ENCODE measurements at regions not wholly inside any gene's neighbourhood (a gene's known extent, or its start where the extent isn't known, plus 50 kb on each side); places are given as distances from the start of the nearest gene placed in this dataset.

DNA sequence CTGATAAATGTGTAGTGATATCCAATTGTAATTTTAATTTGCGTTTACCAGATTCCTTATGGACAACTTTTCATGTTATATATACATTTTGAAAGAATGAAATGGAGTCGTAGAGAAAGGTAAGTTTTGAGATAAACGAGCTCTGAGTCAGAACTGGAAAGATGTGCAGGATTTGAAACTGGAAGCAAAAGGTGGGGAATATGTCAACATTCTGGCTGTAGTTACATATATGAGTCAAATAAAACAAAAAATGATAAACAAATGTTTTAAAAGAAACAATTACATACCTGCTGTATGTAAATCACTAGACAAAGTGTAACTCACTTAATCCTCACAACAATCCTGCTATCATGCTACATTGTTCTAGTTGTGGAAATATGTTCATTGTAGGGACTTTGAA, 84.0 kb downstream of the LPAR4 start:
- Mint-ChIP-seq H3K4me1 (no peaks in the 10 kb centered on the region), H3K27ac (no peak overlapping the region), H3K27me3 (ENCODE audit: low read depth) (no peaks in the 10 kb centered on the region), H3K9me3 (peaks cover 48 to 56% of the 10 kb centered on the region in 2 experiments), H3K4me3 (no peak overlapping the region), H3K36me3 (ENCODE audit: insufficient read depth in 1 of 3, low read depth in 3 of 3) (no peaks in the 10 kb centered on the region; a peak in 1 of 7 replicates)
- Histone ChIP-seq H4K20me1 (ENCODE audit: control insufficient read depth, insufficient read depth, insufficient read length) (no peaks in the 10 kb centered on the region), H3K56ac (ENCODE audit: insufficient read length, low read depth, low read length) (no peak overlapping the region), H4K91ac (ENCODE audit: insufficient read length, low read depth, low read length) (no peak overlapping the region), H3K4me1 (ENCODE audit: insufficient read depth, low read length) (no peaks in the 10 kb centered on the region), H3K23ac (ENCODE audit: insufficient read length, low read depth, low read length) (no peak overlapping the region), H3K18ac (ENCODE audit: insufficient read length, low read depth, low read length) (no peak overlapping the region), H3T11ph (ENCODE audit: low read length) (no peak overlapping the region), H3K23me2 (ENCODE audit: insufficient read length, low read depth, low read length, poor library complexity, severe bottlenecking) (no peaks in the 10 kb centered on the region), H3K27ac (ENCODE audit: insufficient read length, low read depth, low read length) (no peak overlapping the region), H4K8ac (replicated peaks; ENCODE audit: insufficient read length, low read depth, low read length) (no peak overlapping the region), H3K4ac (ENCODE audit: low read depth, low read length) (no peak overlapping the region), H2BK15ac (ENCODE audit: low read depth, low read length) (no peak overlapping the region), H3K79me2 (ENCODE audit: insufficient read depth, low read length) (no peaks in the 10 kb centered on the region), H2BK120ac (ENCODE audit: low read depth, low read length, poor library complexity, severe bottlenecking) (no peak overlapping the region), H3K14ac (ENCODE audit: insufficient read depth, low read length) (no peak overlapping the region), H2BK12ac (ENCODE audit: insufficient read length, low read depth, low read length) (no peak overlapping the region), H3K9me3 (ENCODE audit: control insufficient read depth, low read depth, low read length) (peaks cover 5% of the 10 kb centered on the region), H3K79me1 (ENCODE audit: insufficient read depth, low read depth, low read length, poor library complexity, severe bottlenecking) (no peaks in the 10 kb centered on the region), H2BK20ac (ENCODE audit: low read depth, low read length, poor library complexity, severe bottlenecking) (no peak overlapping the region), H2AFZ (ENCODE audit: low read length) (no peak overlapping the region), H3K4me2 (ENCODE audit: insufficient read depth, insufficient read length, low read length) (no peak overlapping the region), H2BK5ac (ENCODE audit: insufficient read length, low read length) (no peak overlapping the region), H4K5ac (ENCODE audit: insufficient read length, low read depth, low read length) (no peak overlapping the region), H3K27me3 (ENCODE audit: insufficient read depth, low read length) (no peaks in the 10 kb centered on the region), H2AK5ac (ENCODE audit: insufficient read length, low read length) (no peak overlapping the region), H3K9ac (ENCODE audit: extremely low read depth, insufficient read length, low read length) (no peak overlapping the region)
- WGBS (ENCODE audit: extremely low coverage, insufficient read length, low lambda C conversion rate): no CpG with 5 or more reads among the region's 3 CpGs
- DNase-seq: no peak
- TF ChIP-seq, protein P1, sequence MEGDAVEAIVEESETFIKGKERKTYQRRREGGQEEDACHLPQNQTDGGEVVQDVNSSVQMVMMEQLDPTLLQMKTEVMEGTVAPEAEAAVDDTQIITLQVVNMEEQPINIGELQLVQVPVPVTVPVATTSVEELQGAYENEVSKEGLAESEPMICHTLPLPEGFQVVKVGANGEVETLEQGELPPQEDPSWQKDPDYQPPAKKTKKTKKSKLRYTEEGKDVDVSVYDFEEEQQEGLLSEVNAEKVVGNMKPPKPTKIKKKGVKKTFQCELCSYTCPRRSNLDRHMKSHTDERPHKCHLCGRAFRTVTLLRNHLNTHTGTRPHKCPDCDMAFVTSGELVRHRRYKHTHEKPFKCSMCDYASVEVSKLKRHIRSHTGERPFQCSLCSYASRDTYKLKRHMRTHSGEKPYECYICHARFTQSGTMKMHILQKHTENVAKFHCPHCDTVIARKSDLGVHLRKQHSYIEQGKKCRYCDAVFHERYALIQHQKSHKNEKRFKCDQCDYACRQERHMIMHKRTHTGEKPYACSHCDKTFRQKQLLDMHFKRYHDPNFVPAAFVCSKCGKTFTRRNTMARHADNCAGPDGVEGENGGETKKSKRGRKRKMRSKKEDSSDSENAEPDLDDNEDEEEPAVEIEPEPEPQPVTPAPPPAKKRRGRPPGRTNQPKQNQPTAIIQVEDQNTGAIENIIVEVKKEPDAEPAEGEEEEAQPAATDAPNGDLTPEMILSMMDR (conservative IDR thresholded peaks at IDR 0.05): no peak
